ENCODE measurements at regions not wholly inside any gene's neighbourhood (a gene's known extent, or its start where the extent isn't known, plus 50 kb on each side); places are given as distances from the start of the nearest gene placed in this dataset.

DNA sequence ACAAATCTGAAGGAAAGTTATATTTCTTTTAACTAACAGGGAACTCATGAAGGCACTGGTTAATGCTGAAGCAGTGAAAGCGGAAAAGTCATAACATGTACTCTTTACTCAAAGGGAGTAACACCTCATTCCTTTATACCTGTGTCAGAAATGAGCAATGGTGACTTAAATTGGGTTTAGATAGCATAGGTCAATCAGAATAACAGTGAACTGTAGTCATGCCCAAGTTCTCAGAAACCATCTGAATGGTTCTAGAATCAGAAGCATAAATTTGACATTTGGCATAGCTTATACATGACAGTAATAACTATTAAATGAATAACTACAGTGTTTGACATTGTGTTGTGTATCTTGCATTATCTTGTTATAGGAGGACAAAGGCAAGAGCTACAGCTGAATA lies 382.0 kb downstream of the NUF2 start:
- ATAC-seq, result no peak
- no peak for DNase-seq (ENCODE audit: low spot score in 2 of 2)
- Mint-ChIP-seq H3K9me3 (peaks cover 8% of the 10 kb centered on the region), H3K4me1 (no peaks in the 10 kb centered on the region), H3K36me3 (no peaks in the 10 kb centered on the region), H3K4me3 (no peak overlapping the region), H3K27ac (no peak overlapping the region)

DNA sequence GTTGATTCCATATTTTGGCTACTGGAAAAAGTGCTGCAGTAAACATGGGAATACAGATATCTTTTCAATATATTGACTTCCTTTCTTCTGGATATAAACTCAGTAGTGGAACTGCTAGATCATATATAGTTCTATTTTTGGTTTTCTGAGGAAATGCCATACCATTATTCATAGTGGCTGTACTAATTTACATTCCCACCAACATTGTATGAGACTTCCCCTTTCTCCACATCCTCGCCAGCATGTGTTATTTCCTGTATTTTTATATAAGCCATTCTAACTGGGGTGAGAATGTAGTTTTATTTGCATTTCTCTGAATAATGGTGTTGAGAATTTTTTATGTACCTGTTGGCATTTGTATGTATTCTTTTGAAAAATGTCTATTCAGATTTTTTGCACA lies 385.2 kb downstream of the NUF2 start:
- no peaks in the 10 kb centered on the region for H3K36me3 Mint-ChIP-seq
- no peak overlapping the region for H3K27ac Mint-ChIP-seq
- H3K4me3 Mint-ChIP-seq, result no peak overlapping the region
- DNase-seq (ENCODE audit: low spot score in 2 of 2) (no peak), ATAC-seq (no peak)
- H3K9me3 Mint-ChIP-seq, result peaks cover 13% of the 10 kb centered on the region
- H3K4me1 Mint-ChIP-seq, result no peaks in the 10 kb centered on the region

DNA sequence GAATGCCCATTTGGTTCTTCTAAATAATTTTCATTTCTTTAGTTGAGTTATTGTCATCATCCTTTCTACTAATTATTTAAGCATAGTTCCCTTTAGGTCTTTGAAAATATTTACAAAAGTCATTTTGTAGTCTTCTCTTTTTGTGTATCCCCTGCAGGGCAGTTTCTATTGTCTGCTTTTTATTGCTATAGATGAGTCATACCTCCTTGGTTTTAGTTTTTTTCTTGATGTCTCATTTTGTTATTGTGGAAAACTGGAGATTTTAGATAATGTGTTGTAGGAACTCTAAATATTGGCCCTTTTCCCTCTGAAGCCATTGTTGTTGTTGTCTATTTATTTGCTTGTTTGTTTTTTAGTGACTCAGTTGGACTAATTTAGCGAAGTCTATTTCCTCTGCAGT lies 387.9 kb downstream of the NUF2 start:
- peaks cover 10% of the 10 kb centered on the region for H3K9me3 Mint-ChIP-seq
- no peak for ATAC-seq
- no peak overlapping the region for H3K4me3 Mint-ChIP-seq
- H3K36me3 Mint-ChIP-seq, result no peaks in the 10 kb centered on the region
- DNase-seq (ENCODE audit: low spot score in 2 of 2), result no peak
- no peak overlapping the region for H3K27ac Mint-ChIP-seq
- no peaks in the 10 kb centered on the region for H3K4me1 Mint-ChIP-seq

DNA sequence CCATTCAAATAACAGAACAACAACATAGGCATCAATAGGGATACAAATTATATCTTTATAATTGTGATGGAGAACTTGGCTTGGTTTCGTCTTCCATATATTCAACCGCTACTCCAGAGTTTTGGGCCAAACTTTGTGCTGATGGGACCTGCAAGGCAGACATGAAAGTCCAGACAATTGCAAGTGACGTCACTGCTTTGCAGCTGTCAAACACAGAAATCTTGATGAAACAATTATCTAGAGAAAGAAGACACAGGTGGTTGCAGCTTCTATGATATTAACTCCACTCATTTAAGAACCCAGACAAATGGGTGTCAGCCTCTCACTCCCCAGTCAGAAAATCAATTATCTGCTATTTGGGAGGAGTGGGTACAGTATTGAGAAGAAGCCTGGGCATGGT lies 390.6 kb downstream of the NUF2 start:
- ATAC-seq, result no peak
- H3K9me3 Mint-ChIP-seq, result peaks cover 4% of the 10 kb centered on the region
- no peak overlapping the region for H3K4me3 Mint-ChIP-seq
- no peak for DNase-seq (ENCODE audit: low spot score in 2 of 2)
- no peak overlapping the region for H3K27ac Mint-ChIP-seq
- H3K36me3 Mint-ChIP-seq, result no peaks in the 10 kb centered on the region
- no peaks in the 10 kb centered on the region for H3K4me1 Mint-ChIP-seq

DNA sequence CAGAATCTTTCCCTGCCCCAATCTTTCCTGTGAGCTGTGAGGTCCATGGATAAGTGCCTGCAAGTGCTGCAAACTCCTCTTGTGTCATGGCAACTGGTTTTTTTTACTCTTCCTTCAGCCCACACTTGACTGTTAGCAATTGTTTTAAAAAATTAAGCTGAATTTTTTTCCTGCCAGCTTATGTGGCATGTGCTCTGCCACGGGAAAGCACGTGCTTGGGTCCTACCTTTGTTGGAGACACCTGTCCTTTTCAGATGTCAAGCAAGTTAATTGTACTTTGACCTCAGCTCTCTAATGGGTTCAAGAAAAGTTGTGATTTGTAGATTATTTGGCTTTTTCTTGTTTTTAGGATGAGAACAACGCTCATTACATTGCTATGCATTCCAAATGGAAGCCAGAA lies 398.5 kb downstream of the NUF2 start:
- ATAC-seq, result no peak
- Mint-ChIP-seq H3K4me3 (no peak overlapping the region), H3K9me3 (peaks cover 16% of the 10 kb centered on the region), H3K36me3 (no peaks in the 10 kb centered on the region), H3K27ac (no peak overlapping the region), H3K4me1 (no peaks in the 10 kb centered on the region)
- DNase-seq (ENCODE audit: low spot score in 2 of 2), result no peak

DNA sequence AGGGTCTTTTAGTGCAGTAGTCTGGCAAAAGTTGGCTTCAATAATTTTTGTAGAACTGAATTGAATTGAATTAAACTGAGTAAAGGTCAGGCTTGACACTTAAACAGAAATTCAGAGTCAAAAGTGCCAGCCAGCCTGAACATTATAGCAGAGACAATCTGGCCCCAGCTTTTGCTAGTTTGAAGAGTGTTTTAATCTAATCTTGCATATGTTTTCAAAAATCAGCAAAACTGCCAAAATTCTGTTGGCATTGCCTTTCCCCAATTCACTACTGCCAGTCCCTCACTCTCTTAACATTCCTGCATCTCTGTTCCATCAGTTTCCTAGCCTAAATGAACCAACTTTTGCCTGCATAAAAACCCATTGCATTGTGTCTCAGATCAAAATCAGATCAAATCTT lies 403.8 kb downstream of the NUF2 start:
- no peaks in the 10 kb centered on the region for H3K4me1 Mint-ChIP-seq
- no peak overlapping the region for H3K4me3 Mint-ChIP-seq
- no peak overlapping the region for H3K27ac Mint-ChIP-seq
- no peaks in the 10 kb centered on the region for H3K36me3 Mint-ChIP-seq
- ATAC-seq (no peak), DNase-seq (ENCODE audit: low spot score in 2 of 2) (no peak)
- peaks cover 14% of the 10 kb centered on the region for H3K9me3 Mint-ChIP-seq

DNA sequence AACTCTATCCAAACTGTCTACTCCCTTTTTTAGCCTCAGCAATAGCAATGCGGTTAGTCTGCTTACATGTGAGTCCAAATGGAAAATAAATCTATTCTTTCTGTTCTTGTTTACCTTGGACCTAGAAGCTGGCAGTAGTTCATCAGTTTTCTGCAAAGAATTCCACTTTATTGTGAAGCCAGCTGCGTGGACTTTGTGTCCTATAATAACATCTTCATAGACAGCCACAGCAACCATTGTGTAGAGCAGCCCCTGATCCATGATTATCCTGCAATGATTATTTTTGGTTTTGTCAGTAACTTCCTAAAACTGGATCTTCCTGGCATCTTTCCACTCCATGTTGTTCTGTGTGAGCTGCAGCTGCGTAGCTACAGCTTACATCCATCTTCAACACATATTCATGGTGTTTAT lies 408.7 kb downstream of the NUF2 start:
- no peak overlapping the region for H3K27ac Mint-ChIP-seq
- no peak for DNase-seq (ENCODE audit: low spot score in 2 of 2)
- peaks cover 17% of the 10 kb centered on the region for H3K9me3 Mint-ChIP-seq
- H3K36me3 Mint-ChIP-seq, result no peaks in the 10 kb centered on the region
- H3K4me3 Mint-ChIP-seq, result no peak overlapping the region
- no peaks in the 10 kb centered on the region for H3K4me1 Mint-ChIP-seq
- no peak for ATAC-seq

DNA sequence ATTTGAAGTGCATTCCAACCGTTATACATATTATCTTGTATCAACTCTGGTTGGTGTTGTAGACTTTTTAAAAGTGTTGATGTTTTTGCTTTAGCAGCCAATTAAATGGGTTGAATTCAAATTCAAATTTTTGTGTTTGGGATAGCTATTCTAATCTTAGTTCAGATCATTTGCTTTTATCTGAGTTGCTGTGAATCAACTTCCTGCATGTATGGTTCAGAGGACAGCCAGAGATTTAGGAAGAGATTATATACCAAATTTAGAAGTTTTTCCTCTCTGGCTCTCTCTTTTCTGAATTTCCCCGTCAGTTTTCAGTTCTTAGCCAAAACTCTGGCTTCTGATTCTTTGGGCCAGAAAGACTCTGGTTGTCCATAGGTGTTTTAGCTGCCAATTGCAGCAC lies 415.5 kb downstream of the NUF2 start:
- no peaks in the 10 kb centered on the region for H3K36me3 Mint-ChIP-seq
- ATAC-seq (no peak), DNase-seq (ENCODE audit: low spot score in 2 of 2) (no peak)
- peaks cover 10% of the 10 kb centered on the region for H3K9me3 Mint-ChIP-seq
- no peaks in the 10 kb centered on the region for H3K4me1 Mint-ChIP-seq
- no peak overlapping the region for H3K27ac Mint-ChIP-seq
- no peak overlapping the region for H3K4me3 Mint-ChIP-seq

DNA sequence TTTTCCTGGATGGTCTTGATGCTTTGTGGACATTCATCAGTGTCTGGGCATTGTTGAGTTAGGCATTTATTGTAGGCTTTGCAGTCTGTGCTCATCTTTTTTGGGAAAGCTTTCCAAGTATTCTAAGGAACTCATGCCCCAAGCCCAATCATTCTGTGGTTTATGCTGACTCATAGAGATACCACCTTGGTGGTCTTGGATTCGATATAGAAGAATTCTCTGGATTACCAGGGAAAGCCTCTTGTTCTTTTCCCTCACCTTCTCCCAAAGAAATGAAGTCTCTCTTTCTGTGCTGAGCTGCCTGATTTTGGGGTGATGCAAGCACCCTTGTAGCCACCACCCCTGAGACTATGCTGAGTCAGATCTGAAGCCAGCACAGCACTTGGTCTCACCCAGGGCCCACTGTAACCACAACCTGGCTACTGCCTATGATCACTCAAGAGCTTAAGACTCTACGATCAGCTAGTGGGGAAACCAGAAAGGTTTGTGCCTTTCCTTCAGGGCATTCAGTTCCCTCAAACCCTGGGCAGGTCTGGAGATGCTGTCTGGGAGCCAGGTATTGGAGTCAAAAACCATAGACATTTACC lies 422.6 kb downstream of the NUF2 start:
- no peak overlapping the region for H3K27ac Mint-ChIP-seq
- no peaks in the 10 kb centered on the region for H3K4me1 Mint-ChIP-seq
- H3K36me3 Mint-ChIP-seq, result no peaks in the 10 kb centered on the region
- H3K4me3 Mint-ChIP-seq, result no peak overlapping the region
- ATAC-seq, result no peak
- H3K9me3 Mint-ChIP-seq, result peaks cover 21% of the 10 kb centered on the region
- no peak for DNase-seq (ENCODE audit: low spot score in 2 of 2)

DNA sequence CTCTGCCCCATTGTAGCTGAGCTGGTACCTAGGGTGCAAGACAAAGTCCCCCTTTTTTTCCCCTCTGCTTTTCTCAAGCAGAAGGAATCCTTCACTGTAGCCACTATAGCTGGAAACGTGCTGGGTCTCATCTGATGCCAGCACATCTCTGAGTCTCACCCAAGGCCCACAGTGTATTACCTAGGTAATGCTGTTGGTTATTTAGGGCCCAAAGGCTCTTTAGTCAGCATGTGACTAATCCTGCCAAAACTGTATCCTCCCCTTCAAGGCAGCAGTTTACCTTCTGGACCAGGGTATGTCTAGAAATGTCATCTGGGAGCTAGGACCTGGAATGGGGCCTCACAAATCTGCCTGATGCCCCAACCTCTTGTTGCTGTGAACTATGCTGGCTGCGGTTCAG lies 423.4 kb downstream of the NUF2 start:
- no peak for DNase-seq (ENCODE audit: low spot score in 2 of 2)
- no peak for ATAC-seq
- Mint-ChIP-seq H3K27ac (no peak overlapping the region), H3K36me3 (no peaks in the 10 kb centered on the region), H3K4me1 (no peaks in the 10 kb centered on the region), H3K4me3 (no peak overlapping the region), H3K9me3 (peaks cover 23% of the 10 kb centered on the region)

DNA sequence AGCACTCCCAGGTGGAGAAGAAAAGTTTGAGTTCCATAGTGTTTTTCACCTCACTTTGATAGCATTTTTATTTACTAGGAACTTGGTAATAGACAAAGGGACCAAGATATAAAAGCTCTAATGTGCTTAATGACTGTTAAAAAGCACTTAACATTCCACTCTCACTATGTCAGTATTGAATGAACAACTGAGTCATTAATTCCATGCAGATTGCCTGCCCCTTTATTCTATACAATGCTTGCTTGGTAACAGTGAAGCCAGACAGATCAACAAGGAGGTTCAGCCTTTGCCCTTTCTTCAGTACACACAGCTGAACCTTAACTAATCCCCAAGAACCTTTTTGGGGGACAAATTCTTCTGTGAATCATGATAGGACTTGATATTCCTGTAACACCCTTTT lies 425.5 kb downstream of the NUF2 start:
- Mint-ChIP-seq H3K36me3 (no peaks in the 10 kb centered on the region), H3K27ac (no peak overlapping the region), H3K4me1 (no peaks in the 10 kb centered on the region), H3K4me3 (no peak overlapping the region), H3K9me3 (peaks cover 23% of the 10 kb centered on the region)
- no peak for ATAC-seq
- no peak for DNase-seq (ENCODE audit: low spot score in 2 of 2)

DNA sequence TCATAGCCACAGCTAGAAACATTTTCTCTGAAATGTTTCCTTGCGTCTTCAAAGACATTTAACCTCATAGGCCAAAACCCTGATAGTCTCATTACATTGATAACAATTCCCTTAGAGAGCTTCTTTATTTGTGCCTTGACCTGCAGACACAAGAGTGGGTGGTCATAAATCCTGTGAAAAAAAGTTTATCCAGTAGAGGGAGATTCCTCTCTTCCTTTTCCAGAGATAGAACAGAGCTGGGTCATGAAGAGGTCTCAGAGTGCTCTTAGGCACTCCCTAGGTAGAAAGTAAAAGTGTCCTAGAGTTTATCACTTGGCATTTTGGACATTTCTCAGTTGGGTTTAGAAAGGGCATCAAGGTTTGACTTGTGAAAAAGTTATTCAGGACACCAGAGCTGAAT lies 426.1 kb downstream of the NUF2 start:
- Mint-ChIP-seq H3K36me3 (no peaks in the 10 kb centered on the region), H3K4me1 (no peaks in the 10 kb centered on the region), H3K9me3 (peaks cover 20% of the 10 kb centered on the region), H3K27ac (no peak overlapping the region), H3K4me3 (no peak overlapping the region)
- DNase-seq (ENCODE audit: low spot score in 2 of 2) (no peak), ATAC-seq (no peak)

DNA sequence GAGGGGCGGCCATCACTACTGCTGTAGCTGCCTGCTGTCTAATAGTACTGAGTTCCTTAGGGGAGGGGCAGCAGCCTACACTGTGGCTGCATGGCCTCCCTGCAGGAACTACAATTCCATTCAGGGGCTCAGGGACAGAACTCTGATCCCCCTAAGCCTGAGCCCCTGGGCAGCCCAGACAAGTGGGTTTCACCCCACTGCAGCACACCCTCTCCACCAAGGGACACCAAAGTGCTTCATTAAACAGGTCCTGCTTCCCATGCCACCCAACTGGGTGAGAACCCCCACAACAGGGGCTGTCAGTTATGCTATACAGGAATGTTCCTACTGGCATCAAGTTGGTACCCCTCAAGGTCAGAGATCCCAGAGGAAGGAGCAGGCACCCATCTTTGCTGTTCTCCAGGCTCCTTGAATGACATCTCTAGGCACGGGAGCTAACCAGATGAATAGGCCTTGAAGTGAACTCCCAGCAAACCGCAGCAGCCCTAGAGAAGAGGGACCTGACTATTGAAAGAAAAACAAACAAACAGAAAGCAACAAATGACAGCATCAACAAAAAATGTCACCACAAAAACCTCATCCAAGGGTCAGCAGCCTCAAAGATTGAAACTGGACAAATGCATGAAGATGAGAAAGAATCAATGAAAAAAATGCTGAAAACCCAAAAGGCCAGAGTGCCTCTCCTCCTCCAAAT lies 437.4 kb downstream of the NUF2 start:
- Mint-ChIP-seq H3K4me3 (no peak overlapping the region), H3K9me3 (peaks cover 23% of the 10 kb centered on the region), H3K27ac (no peak overlapping the region), H3K4me1 (no peaks in the 10 kb centered on the region), H3K36me3 (no peaks in the 10 kb centered on the region)
- ATAC-seq (no peak), DNase-seq (ENCODE audit: low spot score in 2 of 2) (no peak)

DNA sequence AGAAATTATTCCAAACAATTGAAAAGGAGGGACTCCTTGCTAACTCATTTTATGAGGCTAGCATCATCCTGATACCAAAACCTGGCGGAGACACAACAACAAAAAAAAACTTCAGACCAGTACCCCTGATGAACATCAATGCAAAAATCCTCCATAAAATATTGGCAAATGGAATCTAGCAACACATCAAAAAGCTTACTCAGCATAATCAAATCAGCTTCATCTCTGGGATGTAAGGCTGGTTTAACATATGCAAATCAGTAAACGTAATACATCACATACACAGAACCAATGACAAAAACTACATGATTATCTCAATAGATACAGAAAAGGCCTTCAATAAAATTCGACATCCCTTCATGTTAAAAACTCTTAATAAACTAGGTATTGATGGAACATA lies 440.1 kb downstream of the NUF2 start:
- no peaks in the 10 kb centered on the region for H3K4me1 Mint-ChIP-seq
- DNase-seq (ENCODE audit: low spot score in 2 of 2) (no peak), ATAC-seq (no peak)
- H3K36me3 Mint-ChIP-seq, result no peaks in the 10 kb centered on the region
- H3K4me3 Mint-ChIP-seq, result no peak overlapping the region
- peaks cover 23% of the 10 kb centered on the region for H3K9me3 Mint-ChIP-seq
- no peak overlapping the region for H3K27ac Mint-ChIP-seq

DNA sequence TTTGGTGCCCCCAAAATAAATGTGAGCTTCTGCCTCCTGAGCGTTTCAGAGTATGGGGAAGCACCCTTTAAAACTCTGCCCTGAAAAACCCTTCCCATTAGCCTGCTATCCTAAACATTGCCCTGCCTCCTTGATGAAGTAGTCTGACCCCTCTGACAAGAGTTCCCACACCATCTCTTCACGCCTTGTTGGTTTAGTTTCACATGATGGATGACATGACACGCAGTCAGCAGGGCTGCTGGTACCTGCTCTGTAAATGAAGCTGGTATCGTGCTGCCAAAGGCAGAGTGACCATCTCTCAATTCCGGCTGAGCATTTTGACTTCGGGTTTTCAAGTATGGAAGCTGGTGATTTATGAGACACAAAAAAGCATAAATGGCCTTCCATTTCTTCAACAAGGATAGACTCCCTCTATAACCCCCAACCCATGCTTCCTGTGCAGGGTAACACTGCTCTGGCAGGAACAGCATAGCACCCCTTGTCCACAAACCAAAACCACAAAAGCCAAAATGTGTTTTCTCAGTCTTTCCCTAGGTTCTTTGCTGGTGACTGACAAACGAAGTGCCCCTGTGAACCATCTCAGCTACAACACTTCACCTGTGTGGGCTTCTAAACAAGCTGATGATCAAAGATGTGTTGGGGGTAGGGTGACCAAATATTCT lies 444.6 kb downstream of the NUF2 start:
- no peak overlapping the region for H3K27ac Mint-ChIP-seq
- DNase-seq (ENCODE audit: low spot score in 2 of 2), result no peak
- H3K36me3 Mint-ChIP-seq, result no peaks in the 10 kb centered on the region
- H3K4me1 Mint-ChIP-seq, result no peaks in the 10 kb centered on the region
- H3K4me3 Mint-ChIP-seq, result no peak overlapping the region
- no peak for ATAC-seq
- peaks cover 8% of the 10 kb centered on the region for H3K9me3 Mint-ChIP-seq

DNA sequence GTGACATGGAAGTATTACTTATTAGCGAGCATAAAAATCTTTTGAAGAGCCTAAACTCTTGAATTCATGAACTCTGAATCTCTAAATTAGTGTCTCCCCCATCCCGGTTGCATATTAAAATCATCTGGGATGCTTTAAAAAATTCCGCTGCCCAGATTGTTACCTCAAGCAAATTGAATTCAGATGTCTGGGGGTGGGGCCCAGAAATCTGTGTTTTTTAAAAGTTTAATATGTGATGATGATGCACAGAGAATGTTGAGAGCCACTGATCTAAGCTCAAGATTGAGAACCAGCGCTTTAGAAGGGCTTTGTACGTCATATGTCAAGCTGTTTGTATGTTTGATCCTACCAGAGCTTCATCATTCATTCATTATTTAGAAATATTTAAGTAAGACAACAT lies 446.8 kb downstream of the NUF2 start:
- Mint-ChIP-seq H3K4me1 (no peaks in the 10 kb centered on the region), H3K9me3 (peaks cover 8% of the 10 kb centered on the region), H3K27ac (no peak overlapping the region), H3K36me3 (no peaks in the 10 kb centered on the region), H3K4me3 (no peak overlapping the region)
- DNase-seq (ENCODE audit: low spot score in 2 of 2) (no peak), ATAC-seq (no peak)

Measured in stimulated activated effector memory CD8-positive, alpha-beta T cell treated with anti-CD3 and anti-CD28 coated beads, Interleukin-12 subunit alpha, Interleukin-12 subunit beta, amount 100 ng/mL, for 72 hours (primary cell).